HG02642 (cell line): ENCODE measurements at regions not wholly inside any gene's neighbourhood (a gene's known extent, or its start where the extent isn't known, plus 50 kb on each side); places are given as distances from the start of the nearest gene placed in this dataset.

Source experiments
- ATAC-seq: cut with Tn5 transposase; IDR thresholded peaks from one replicate; pipeline ENCODE4 v1.9.1; 2021; ENCODE audit warnings: mild to moderate bottlenecking; ENCODE audit not compliant: unreplicated experiment, poor library complexity

DNA sequence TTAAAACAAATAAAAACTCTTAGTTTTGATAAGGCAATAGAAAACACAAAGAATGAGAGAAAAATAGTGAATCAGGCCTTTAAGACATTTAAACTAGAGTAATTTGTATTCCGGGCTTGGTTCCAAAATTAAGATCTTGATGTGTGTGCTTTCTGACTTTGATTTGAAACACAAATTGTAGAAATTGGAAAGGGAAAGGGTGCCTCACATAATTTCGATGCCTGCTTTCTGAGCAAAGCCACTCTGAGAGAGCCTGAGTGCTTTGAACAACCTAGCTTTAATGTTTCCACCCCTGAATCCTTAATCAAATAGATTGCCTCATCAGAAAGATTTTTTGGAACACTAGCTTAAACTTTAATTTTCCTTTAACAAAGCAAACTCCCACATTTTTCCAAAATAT, 666.8 kb downstream of the PCDH18 start:
- no peak for ATAC-seq

DNA sequence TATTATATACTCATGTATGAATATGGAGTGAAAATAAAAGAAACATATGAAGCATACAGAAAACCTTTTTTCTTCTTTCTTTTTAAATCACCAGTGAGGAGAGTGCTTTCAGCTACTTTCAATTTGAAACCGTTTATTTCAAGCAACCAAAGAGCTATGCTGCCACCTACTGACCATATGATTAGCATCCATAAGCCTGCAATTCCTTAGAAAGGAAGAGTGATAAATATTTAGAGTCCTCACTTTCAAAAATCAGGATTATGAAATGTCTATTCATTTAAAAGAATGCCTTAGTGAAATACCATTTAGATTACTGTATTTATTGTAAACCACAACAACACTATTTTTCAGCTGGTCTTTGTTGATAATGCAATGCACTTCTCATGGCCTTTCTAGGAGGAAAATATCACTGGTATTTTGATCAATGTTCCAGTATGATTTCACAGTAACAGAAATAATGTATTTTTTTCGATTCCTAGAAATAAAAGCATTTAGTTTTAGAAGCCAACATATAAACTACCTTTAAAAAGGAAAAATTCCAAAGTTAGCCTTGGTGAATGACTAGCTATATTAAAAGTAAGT, 667.6 kb downstream of the PCDH18 start:
- peak; percentile 93 for ATAC-seq

DNA sequence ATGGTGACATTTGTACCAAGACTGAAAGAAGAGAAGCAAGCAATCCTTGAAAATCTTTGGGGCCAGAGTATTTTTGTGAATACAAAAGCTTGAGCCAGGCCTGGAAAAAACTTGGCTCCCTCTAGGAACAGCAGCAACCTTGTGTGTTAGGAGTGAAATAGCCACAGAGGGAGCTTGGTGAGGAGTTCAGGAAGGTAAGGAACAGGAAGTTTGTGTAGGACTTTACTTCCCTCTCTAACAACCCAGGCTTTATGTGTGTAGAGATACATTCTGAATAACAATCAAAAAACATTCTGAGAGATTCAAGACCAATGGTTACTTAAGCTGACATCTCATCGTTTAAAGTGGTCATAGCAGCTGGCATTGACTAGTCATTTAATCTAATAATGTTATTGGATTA, 668.5 kb downstream of the PCDH18 start:
- ATAC-seq, result no peak

DNA sequence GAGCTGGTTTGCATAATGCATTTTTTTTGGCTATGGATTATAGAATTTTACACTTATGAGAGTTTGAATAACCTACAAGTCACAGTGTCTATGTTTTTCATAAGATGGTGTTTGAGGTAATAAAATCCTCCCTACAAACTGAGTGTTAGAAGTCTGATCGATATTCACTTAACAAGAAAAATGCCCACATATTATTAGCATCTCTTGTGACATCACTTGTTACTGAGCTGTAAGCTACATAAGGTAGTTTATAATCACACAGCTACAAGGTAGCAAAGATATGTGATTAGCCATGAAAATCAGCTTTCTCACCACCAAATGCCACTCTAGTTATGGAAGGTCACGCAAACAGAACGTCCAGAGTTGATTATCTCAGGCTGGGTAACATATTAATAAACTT, 669.6 kb downstream of the PCDH18 start:
- ATAC-seq, result no peak

DNA sequence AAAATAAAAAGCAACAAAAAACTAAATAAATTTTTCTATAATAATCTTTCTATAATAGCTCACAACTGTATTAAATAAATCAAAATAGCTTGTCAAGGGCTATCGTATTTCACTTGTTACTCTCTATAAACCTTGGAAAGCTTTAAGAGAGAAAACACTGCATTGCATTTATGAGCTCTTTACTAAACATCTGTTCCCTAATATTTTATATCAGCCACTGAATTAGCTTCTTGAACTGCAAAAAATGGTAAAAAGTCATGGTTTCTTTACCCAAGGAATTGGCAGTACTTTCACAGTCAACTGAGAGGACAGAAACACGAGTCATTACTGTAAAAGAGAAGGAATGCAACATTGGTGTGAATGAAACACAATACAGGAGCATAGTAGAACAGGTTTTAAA, 671.2 kb downstream of the PCDH18 start:
- ATAC-seq, result no peak

DNA sequence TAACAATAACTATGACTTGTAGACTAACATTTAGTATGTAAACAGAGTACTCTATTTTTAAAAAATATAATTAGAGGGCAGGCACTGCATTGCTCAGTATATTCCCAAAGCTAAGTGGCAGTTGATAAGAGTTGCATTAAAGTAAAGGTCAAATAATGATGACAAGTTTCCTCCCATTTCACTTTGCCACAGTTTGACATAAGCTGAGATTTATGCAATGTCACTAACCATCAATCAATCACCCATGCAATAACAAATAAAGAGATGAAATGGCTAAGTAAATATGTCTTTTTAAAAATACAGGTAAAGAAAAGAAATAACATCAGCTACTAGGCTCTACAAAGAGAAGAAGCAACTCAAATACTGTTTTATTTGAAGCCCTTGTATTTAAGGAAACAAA, 673.4 kb downstream of the PCDH18 start:
- ATAC-seq, result no peak

DNA sequence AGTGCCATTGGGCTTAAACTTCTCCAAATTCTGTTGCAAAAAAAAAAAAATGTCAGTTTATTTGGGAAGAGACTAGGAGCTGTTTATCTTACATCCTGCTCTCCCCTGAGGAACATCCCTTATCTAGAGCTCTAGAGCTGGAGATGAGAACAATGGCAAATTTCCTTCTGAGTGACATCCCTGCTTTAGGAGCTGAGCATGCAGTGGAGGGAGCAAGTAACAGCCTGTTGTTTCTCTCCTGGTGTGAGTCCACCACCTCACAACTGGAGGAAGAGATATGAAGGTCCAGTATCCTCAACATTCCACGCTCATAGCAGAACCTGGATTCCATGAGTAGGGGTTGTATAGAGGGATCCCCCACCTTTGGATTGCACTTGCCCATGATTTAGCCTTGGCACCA, 676.4 kb downstream of the PCDH18 start:
- no peak for ATAC-seq

DNA sequence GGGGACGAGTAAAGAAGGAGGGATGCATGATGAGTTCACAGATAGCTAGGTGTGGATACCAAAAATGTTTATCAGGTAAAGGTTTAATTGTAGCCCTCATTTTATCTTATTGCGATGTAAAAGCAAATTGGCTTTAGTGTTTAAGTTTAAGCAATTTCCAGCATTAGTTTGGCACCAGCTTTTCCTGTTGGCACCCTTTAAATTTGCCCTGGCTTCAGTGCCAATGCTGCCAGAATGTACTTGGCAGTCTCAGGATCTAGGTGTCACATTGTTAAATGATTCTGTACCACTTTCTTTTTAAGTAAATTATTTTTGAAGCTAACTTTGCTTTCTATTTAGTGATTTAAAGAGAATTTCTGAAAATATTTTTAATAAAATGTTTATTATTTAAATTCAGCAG, 681.8 kb downstream of the PCDH18 start:
- no peak for ATAC-seq

DNA sequence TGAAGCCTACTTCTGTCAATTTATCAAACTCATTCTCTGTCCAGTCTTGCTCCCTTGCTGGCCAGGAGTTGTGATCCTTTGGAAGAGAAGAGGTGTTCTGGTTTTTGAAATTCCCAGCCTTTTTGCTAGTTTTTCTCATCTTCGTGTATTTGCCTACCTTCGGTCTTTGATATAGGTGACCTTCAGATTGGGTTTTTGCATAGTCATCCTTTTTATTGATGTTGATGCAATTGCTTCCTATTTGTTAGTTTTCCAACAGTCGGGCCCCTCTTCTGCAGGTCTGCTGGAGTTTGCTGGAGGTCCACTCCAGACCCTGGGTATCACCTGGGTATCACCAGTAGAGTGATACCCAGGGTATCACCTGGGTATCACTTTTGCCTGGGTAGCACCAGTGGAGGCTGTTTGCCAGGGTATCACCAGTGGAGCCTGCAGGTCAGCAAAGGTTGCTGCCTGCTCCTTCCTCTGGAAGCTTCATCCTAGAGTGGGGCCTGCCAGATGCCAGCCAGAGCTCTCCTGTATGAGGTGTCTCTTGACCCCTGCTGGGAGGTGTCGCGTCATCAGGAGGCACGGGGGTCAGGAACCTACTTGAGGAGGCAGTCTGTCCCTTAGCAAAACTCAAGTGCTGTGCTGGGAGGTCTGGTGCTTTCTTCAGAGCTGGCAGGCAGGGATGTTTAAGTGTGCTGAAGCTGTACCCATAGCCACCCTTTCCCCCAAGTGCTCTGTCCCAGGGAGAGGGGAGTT, 684.2 kb downstream of the PCDH18 start:
- ATAC-seq, result no peak

DNA sequence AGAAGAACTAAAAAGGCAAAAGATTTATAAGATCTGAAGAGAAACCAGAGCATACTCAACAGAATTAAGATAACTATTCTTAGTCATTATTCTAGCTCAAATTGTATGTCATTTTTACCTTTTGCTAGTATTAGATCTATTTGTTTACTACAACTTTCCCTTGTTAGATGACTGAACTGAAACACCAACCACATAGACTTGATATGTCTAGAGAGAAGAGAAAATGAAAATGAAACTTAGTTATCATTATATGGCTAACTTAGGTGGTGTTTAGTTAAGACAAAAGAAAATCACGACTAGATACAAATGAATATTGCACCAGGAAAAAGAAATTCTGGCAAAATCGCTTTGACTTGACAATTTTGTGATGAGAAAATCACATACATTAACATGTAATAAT, 690.8 kb downstream of the PCDH18 start:
- no peak for ATAC-seq

DNA sequence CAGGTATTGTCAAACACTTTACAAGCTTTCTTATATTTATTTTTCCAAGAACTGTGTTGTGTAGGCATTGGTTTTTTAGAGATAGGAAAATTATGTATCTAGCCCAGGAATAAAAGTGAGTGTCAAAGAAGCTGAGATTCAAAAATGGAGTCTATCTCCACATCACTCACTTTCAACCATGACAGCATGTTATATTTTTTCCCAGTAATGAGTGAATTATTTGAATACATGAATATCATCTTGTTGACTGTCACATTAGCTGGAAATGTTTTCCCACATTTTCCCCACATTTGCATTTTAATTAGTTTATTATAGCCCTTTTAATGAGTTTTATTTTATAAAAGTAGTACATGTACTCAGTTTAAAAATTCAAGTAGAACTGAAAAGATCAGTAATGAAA, 693.7 kb downstream of the PCDH18 start:
- no peak for ATAC-seq

DNA sequence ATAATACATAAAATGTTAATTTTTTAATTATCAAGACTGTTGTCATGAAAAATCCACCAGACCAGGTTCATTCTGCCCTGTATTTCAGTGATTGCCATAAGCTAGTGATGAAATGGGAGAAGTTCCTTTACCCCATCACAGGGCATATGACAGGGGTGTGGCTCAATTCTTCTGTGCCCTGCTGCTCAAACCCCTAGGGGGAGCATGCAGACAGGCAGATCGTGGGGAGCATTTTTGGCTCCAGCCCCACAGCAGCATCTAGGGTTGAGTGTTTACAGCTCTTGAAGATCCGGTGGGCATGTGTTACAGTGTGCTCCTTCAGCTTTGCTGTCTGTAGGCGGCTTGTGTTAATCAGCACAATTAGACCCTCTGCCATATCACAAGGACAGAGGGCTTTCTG, 700.7 kb downstream of the PCDH18 start:
- ATAC-seq, result no peak

DNA sequence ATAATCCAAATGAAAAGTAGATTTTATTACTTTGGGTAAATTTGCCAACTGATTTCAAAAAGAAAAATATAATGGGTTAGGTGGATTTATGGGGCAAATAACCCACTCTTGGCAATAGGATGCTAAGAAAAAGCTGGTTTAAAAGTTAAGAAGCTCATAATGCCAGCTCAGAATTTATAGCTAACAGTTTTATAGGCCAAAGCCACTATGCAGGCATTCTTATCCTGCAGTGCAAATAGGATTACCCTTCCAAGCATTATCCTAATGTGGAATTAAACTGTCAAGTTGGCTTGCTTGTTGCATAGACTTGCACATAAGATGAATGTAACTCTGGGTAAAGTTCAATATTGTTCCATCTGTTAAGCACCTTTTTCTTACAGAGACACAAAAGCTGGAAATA, 703.0 kb downstream of the PCDH18 start:
- ATAC-seq, result no peak

DNA sequence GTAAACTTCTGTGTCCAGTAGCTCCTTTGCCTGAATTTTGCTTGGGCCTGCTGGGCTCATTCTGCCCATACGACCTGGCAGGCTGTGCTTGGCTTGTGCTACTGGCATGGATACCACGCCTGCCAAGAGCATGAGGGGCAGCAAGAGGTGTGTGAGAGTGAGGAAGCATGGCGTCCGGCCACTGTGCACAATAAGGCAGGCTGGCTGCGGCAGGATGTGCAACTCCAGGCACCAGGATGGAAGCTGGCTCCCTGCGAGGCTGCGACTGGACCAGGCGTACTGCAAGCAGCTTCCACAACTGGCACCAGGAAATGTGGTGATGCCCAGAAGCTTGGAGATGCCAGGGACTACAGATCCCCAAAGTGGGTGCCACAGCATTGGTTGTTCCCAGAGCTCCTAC, 709.3 kb downstream of the PCDH18 start:
- ATAC-seq, result no peak

DNA sequence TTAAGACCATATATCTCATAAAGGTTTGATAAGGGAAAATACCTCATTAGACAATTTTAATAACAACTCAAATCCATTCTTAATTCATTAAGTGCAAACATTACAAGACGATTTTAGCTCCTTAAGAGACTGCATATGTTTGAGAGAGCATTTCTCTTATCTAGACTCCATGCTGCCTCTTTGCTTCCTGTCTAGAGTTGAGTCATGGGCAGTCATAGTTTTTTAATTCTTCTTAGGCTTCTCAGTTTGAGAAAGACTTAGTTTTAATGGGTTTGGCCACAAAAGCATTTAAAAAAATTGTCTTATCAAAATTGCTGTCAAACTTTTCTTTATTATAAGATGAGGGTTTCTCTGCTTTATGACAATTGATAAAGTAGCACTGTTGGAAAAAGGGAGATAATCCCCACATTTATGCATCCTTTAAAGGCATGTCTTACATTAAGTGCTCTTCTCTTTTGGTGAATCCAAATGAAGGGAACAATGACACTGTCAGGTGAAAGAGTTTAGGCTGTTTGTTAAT, 713.4 kb downstream of the PCDH18 start:
- ATAC-seq, result no peak

DNA sequence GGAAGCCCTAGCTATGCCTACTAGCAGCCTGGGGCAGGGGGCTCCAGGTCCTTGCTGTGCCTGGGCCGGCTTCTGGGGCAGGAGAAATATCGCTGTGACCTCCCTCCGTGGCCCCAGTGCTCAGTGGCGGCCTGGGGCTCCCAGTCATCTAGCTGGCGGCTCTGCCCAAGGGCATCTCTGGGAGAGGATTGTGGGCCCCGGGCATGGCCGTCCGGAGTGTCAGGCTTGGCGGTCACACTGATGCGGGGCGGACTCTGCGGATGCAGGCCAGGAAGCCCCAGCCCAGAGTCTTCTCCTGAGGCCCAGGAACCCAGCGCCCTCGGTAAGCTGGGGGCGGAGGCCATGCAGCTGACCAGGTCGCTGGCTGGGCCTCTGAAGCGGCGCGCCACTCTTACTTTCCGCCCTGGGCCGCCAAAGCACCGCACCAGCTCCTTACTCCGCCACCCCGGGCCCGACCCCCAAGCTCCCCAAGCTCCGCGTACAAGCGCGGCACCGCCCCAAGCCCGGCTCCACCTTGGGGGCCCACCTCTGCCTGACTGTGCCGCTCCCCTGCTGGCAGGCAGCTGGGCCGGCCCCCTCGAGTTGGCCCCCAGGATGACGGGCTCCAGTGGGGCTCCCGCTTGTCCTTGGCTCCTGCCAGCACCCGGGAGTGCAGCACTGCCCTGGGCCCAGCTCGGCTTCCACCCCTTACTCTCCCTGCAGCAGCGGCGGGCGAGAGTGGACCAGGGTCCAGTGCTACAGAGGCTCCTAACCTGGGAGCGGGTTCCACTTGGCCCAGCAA, 720.0 kb downstream of the PCDH18 start:
- ATAC-seq, result no peak

DNA sequence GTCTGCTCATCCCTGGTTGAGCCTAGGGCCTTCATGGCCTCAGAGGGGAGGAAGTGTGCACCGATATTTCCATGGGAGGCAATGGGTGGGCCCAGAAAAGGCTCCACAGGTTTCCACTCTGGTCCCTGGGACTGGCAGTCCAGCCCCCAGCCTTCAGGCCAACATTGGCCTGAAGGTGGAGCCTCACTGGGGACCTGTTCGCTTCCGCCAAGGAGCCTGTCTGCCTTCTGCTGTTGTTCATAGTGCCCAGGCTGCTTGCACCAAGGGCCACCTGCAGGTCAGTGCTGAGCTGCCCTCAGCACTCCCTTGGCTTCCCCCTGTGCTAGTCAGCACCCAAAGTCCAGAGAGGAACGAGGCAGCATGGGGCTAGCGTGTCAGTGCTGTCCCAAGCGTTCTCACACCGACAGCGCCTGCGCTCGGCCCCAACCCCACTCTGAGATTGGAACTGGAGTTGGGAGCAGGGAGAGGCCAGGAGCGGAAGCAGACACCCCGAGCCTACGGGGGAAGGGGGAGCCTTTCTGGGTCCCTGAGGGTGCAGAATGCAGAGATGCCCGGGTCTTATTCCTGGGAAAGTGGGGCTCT, 720.7 kb downstream of the PCDH18 start:
- no peak for ATAC-seq

DNA sequence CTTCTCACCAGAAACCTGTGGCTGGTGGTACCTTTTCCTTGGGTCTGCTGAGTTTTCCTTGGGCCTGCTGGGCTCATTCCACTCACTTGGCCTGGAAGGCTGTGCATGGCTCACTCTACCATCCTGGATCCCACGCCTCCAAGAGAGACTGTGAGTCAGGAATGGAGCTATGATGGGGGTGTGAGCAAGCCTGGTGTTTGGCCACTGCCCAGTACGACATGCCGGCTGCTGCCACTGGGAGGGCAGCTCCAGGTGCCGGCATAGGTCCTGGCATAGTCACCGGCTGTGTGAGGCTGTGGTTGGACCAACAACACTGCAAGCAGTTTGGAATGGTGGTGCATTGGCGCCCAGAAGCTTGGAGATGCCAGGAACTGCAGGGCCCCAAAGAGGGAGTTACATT, 721.7 kb downstream of the PCDH18 start:
- ATAC-seq, result no peak

DNA sequence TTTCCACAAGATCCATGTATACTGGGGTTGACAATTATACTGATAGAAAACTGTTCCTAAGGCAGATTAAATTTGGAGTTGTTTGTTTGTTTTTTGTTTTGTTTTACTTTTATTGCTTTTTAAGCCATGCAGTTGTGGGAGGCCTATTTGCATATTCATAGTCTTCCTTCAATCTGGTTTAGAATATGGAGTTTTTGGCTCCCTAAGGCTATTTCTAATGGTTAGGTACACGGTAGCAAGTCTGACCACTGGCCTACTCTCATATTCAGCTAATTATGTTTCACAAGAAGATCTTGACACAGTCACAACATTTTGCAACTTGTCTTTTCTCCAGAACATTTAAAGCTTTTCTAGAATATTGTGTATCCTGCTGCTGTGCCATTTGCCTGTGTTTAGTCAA, 725.5 kb downstream of the PCDH18 start:
- no peak for ATAC-seq

DNA sequence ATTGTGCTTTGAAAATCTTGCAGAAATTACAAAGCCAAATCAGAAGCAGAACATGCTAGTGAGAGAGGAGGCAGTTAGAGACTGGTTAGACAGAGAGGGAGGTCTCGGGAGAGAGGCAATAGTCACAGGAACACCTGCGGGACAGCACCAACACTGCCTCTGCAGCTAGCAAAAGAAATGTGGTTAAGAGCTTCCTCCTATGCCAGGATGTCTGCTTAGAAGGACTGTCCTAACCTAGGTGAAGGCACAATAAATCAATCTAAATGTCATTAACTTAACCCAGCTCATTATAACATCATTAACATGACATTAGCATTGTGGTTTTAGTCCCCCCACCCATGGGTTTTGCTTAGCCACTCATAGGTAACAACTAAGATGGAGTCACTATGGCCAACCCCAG, 726.7 kb downstream of the PCDH18 start:
- no peak for ATAC-seq

DNA sequence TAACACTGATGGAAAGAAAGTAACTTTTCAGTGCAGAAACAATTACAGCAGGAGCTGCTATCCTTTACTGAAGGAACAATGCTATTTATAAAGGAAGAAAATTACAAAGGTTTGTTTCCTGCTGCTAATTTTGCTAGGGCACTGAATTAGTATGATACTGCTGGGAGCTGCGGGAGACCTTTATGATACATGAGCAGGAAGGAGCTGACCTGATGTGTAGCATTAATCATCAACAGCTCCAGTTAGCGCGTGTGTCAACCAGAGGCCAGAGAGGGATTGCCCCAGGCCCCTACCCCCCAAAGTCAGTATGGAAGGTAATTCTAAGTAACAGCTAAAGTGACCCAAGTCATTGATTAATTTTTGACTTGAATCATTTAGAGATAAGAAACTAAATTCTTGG, 728.9 kb downstream of the PCDH18 start:
- ATAC-seq, result no peak
